ENCODE measurements at regions not wholly inside any gene's neighbourhood (a gene's known extent, or its start where the extent isn't known, plus 50 kb on each side); places are given as distances from the start of the nearest gene placed in this dataset.

DNA sequence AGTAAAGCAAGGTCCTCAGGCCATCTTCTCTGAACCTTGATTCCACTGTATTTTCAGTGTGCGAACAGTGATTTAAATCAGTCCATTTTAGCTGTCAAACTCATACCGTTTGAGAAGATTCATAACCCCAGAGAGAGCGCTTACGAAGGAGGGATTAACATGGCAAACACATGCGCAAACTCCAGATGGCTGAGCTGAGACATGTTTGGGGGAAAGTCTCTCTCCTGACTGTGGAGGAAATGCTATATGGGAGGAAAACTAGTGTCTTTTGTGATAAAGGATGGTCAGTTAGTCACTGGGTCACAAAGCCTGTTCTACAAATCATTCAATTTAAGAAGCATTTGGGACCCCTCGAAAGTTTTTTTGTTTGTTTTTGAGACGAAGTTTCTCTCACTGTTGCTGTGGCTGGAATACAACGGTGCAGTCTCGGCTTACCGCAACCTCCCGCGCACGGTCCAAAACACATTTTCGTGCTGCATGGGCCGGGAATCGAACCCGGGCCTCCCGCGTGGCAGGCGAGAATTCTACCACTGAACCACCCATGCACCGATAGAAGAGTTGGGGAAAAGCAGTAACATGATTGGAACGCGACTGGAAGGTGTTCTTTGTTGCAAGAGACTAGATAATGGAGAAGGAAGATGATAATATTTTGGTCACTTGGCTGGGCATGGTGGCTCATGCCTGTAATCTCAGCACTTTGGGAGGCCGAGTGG, 58.4 kb upstream of the CXADR start:
- peak; percentile 37 for DNase-seq (ENCODE audit: low read depth)
- TF ChIP-seq, protein P1, sequence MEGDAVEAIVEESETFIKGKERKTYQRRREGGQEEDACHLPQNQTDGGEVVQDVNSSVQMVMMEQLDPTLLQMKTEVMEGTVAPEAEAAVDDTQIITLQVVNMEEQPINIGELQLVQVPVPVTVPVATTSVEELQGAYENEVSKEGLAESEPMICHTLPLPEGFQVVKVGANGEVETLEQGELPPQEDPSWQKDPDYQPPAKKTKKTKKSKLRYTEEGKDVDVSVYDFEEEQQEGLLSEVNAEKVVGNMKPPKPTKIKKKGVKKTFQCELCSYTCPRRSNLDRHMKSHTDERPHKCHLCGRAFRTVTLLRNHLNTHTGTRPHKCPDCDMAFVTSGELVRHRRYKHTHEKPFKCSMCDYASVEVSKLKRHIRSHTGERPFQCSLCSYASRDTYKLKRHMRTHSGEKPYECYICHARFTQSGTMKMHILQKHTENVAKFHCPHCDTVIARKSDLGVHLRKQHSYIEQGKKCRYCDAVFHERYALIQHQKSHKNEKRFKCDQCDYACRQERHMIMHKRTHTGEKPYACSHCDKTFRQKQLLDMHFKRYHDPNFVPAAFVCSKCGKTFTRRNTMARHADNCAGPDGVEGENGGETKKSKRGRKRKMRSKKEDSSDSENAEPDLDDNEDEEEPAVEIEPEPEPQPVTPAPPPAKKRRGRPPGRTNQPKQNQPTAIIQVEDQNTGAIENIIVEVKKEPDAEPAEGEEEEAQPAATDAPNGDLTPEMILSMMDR (IDR thresholded peaks at IDR 0.05; ENCODE audit: low read depth, low read length, missing control alignments) = no peak
- in situ Hi-C loops (cut with HindIII; ENCODE audit: low sequenced_read_pairs) = no loop called here
- H3K4me3 ChIP-seq (ENCODE audit: low read depth, low read length) = no peak overlapping the region

DNA sequence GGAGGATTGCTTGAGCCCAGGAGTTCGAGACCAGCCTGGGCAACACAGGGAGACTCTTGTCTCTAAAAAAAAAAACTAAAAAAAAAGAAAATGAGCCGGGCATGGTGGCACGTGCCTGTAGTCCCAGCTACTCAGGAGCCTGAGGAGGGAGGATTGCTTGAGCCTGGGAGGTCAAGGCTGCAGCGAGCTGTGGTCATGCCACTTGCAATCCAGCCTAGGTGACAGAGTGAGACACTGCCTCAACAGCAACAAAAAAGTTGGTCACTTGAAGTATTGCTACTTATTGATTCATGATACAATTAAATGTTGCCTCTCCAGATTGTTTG, 57.9 kb upstream of the CXADR start:
- no peak overlapping the region for H3K4me3 ChIP-seq (ENCODE audit: low read depth, low read length)
- TF ChIP-seq, protein P1 (IDR thresholded peaks at IDR 0.05; ENCODE audit: low read depth, low read length, missing control alignments) = no peak
- in situ Hi-C loops (cut with HindIII; ENCODE audit: low sequenced_read_pairs) = no loop called here
- no peak for DNase-seq (ENCODE audit: low read depth)

DNA sequence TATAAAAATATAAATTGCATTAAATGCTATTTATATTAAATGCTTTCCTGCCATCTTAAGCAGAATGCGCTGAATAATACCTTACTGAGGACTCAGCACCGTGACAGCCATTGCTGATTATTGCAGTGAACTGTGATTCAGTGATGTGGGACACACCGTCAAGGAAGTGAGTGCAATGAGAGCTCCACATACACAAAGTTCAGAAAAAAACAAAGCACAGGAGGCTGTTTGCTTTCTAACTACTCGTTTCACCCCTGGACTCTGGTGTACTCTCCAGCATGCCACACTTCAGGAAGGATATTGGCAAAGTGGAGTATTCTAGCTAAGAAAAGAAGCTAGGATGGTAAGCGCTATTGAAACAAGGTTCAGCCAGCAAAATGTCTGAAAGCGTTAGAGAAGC, 57.4 kb upstream of the CXADR start:
- DNase-seq (ENCODE audit: low read depth) = no peak
- H3K4me3 ChIP-seq (ENCODE audit: low read depth, low read length) = no peak overlapping the region
- in situ Hi-C loops (cut with HindIII; ENCODE audit: low sequenced_read_pairs) = no loop called here
- TF ChIP-seq, protein P1 (IDR thresholded peaks at IDR 0.05; ENCODE audit: low read depth, low read length, missing control alignments) = no peak

DNA sequence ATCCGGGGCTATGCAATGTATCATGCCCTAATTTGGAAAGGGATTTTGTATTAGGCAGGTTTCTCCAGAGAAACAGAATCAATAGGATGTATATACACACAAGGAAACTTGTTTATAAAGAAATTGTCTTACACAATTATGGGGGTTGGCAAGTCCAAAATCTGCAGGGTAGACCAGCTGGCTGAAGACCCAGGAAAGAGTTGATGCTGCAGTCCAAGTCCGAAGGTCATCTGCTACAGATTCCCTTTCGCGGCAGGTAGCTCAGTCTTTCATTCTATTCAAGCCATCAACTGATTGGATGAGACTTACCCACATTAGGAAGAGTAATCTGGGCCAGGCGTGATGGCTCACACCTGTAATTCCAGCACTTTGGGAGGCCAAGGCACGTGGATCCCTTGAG, 54.6 kb upstream of the CXADR start:
- in situ Hi-C loops (cut with HindIII; ENCODE audit: low sequenced_read_pairs) = no loop called here
- DNase-seq (ENCODE audit: low read depth) = no peak
- TF ChIP-seq, protein P1 (IDR thresholded peaks at IDR 0.05; ENCODE audit: low read depth, low read length, missing control alignments) = no peak
- H3K4me3 ChIP-seq (ENCODE audit: low read depth, low read length) = no peak overlapping the region

DNA sequence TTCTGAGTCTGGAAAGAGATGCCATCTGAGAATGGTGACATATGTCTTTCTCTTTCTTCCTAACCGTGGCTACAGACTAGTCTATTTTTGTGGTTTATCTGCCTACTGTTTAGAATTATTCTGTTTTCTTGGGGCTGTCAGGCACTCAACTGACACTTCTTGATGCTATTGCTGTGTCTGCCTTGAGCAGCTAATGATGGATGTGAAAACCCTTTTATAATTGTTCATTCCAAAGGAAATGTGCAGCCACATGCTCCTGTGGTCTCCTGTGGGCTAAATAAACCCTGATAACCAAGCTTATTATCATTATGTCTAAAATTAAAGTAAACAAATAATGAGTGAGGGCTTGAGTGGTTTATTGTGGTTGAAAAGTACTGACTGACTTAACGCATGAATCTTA, 52.7 kb upstream of the CXADR start:
- no peak overlapping the region for H3K4me3 ChIP-seq (ENCODE audit: low read depth, low read length)
- TF ChIP-seq, protein P1 (IDR thresholded peaks at IDR 0.05; ENCODE audit: low read depth, low read length, missing control alignments) = no peak
- no peak for DNase-seq (ENCODE audit: low read depth)
- in situ Hi-C loops (cut with HindIII; ENCODE audit: low sequenced_read_pairs) = no loop called here

DNA sequence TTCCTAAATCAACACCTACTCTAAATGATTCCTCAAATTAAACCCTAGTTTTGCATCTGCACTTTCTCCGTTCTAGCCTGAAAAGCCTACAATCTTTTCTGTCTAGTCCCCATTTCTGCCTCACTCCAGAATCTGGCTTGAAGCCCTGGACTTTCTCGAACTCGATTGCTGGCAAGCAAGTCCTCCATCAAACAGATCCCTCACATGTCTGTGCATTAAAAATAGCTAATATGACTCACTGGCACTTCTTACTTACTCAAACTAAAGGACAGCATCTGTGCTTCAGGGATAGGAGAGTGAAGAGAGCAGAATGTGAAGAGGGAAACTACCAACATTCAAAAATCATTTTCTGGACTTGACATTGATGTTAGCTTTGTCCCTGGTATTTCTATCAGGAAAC, 51.8 kb upstream of the CXADR start:
- TF ChIP-seq, protein P1 (IDR thresholded peaks at IDR 0.05; ENCODE audit: low read depth, low read length, missing control alignments) = no peak
- no peak overlapping the region for H3K4me3 ChIP-seq (ENCODE audit: low read depth, low read length)
- DNase-seq (ENCODE audit: low read depth) = peak; percentile 16
- in situ Hi-C loops (cut with HindIII; ENCODE audit: low sequenced_read_pairs) = no loop called here

Measured in astrocyte of the cerebellum (primary cell).